ENCODE measurements at regions not wholly inside any gene's neighbourhood (a gene's known extent, or its start where the extent isn't known, plus 50 kb on each side); places are given as distances from the start of the nearest gene placed in this dataset.

DNA sequence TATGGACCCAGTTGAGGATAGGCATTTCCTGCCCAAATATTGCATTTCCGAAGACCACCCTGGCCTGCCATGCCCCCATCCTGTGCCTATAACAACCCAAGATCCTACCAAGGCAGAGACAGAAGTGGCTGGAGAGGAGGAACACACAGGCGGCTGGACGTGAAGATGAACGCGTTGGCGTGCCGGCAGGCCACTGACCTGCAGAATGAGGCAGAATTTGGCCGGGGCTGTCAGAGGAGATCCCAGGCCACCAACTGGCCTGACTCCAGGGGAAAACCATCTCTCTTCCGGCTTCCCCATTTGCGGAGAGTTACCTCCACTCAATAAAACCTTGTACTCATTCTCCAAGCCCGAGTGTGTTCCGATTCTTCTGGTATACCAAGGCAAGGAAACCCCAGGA, 1507.5 kb downstream of the EFNA5 start:
- DNase-seq = no peak

- no peak for DNase-seq
Observed at GRCh38 chr5:106159616-106160015, 1511.1 kb downstream of the EFNA5 start.

DNA sequence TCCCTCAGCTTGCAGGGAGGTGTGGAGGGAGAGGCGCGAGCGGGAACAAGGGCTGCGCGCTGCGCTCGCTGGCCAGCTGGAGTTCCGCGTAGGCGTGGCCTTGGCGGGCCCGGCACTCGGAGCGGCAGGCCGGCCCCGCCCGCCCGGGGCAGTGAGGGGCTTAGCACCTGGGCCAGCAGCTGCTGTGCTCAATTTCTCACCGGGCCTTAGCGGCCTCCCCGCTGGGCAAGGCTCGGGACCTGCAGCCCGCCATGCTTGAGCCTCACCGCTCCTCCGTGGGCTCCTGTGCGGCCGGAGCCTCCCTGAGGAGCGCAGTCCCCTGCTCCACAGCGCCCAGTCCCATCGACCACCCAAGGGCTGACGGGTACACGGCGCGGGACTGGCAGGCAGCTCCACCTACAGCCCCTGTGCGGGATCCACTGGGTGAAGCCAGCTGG, 1516.4 kb downstream of the EFNA5 start:
- no peak for DNase-seq

DNA sequence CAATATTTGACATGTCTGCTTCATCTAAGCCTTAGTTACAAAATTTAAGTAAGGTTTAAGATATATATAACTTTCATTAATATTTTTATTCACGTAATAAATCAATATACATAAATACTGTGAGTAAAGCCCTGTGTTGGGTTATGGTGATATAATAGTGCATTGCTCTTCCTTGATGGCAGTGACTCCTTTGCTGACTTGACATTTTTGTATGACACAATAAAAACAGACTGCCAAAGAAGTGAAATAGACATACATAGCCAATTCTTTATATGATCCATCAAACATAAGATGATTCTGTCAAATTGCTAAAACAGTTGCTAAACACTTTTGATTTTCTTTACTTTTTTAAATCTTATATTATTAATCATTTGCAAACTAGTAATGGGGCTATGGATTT, 1518.2 kb downstream of the EFNA5 start:
- DNase-seq = no peak

GRCh38 chr5:106142116-106142515, 1528.6 kb downstream of the EFNA5 start:
- no peak for DNase-seq

DNA sequence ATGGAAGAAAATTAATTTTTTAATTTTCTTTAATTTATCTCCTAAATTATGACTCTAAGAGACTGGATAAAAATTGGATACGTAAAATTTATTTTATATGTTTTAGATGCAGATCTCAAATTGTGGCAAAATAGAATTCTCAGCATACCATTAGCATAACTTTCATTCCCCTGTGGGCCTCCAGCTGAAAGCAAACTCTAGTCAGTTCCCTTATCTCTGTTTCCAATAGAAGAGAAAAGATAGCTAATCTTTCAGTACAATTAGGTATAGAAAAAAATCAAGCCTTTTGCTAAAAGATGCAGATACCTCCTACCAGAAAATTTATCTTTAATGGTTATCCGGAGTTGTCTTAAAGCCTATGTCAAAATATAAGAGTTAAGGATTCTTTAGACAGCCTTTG, 1530.6 kb downstream of the EFNA5 start:
- DNase-seq = no peak

DNA sequence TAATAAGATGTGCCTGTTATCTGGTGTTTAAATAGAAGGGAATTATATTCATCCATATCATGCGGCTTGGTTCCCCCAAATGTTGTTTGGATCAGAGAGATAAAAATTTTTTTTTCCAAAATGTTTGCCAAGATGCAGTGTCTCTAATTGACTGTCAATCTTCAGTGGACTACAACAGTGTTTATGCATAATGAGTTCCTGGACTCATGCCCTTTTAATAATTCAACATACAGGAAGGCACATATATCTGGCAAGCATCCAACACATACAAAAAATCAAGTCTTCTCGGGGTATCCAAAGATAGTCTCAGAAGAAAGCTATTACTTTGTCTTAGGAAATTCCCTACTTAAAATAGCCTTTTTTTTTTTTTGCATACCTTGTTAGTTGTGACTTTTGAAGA, 1534.7 kb downstream of the EFNA5 start:
- DNase-seq = no peak

DNA sequence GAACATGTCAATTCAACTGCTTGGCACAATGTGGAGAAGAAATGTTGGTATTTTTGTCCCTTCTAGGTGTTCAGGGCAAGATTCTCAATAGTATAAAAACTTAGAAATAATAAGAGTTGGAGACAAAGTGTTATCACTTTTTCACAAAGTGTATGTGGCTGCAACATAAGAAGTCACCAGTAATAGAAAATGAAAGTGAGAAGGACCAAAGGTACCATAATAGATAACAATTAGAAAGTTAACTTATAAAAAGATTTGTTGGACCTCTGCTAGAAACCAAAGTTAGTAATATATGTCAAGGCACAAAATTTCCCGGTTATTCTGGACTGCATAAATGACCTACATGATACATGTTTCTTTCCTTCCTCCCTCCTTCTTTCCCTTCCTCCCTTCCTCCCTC, 1535.3 kb downstream of the EFNA5 start:
- no peak for DNase-seq

DNA sequence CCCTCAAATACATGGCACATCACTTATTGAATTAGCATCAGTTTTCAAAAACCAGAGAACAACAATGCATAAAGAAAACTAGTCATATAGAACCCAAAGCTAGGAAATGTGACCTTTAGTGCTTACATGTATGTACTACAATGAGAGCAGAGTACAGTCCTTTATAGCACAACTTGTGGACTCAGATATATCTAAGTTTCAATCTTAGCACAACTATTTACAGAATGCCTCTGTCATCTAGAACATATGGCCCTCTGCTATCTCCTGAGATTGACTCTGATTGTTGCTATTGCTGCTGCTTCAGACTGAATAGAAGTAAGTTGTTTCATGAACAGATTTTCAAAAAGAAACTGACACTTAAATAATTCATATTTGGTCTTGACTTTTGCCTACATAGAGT, 1536.2 kb downstream of the EFNA5 start:
- DNase-seq = no peak

- DNase-seq = no peak
Observed at GRCh38 chr5:106127985-106128384, 1542.8 kb downstream of the EFNA5 start.

DNA sequence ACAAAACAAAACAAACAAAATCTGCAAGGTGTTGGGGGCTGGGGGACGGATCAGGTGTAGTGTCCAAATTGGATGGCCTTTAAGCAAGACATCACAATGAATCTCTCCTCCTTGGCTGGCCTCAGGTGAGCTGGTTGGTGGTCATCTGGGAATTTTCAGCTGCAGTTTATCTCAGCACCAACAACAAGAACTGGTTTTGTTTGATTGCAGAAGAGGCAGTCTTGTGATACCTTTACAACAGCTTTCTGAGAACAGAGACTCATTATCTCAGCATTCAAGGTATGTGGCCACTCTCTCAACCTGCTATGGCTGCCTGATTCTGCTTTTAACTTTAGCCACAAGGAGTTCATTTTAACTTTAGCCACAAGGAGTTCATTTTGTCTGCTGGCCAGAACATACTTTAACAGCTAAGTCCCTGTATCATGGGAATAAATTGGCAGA, 1543.4 kb downstream of the EFNA5 start:
- no peak for DNase-seq

DNA sequence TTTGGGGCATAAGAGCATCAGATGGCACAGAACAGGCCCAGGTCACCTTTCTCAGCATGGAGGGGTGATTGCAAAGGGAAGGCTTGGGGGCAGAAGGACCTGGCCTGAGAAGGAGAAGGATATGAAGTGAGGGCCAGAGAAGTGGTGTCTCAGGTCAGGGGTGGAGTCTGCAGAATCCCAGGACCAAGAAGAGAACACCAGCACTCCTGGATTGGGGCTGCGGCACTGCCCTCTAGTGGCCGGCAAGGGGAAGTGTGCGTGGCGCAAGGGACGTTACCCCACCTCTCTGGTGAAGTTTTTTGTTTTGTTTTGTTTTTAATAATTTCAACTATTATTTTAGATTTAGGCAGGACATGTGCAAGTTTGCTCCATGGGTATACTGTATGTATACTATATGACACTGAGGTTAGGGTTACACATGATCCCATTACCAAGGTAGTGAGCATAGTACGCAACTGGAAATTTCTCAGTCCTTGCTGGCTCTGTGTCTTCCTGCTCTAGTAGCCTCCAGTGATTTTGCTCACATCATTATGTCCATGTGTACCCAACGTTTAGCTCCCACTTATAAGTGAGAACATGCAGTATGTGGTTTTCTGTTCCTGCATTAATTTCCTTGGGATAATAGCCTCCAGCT, 1548.6 kb downstream of the EFNA5 start:
- peak; percentile 61 for DNase-seq

GRCh38 chr5:106116682-106117081, 1554.1 kb downstream of the EFNA5 start:
- DNase-seq = no peak

GRCh38 chr5:106113922-106114321, 1556.8 kb downstream of the EFNA5 start:
- no peak for DNase-seq

DNA sequence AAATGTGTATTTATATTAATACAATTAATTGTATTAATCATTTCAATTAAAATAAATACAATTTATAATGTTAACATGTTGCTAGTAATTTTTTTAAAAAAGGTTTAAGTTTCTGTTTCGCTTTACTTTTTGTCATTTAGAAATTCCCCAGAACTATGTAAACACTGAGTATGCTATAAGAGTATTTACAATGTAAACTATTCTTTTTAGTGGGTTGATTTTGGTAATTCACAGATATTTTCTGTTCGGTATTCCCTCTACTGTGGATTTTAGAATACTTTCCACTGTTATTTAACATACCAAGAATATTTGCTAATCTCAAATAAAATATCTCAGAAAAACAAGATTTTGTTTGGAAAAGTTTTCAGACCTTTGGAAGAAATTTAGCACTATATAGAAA, 1564.4 kb downstream of the EFNA5 start:
- DNase-seq = no peak

GRCh38 chr5:106097340-106097739, 1573.4 kb downstream of the EFNA5 start:
- no peak for DNase-seq

DNA sequence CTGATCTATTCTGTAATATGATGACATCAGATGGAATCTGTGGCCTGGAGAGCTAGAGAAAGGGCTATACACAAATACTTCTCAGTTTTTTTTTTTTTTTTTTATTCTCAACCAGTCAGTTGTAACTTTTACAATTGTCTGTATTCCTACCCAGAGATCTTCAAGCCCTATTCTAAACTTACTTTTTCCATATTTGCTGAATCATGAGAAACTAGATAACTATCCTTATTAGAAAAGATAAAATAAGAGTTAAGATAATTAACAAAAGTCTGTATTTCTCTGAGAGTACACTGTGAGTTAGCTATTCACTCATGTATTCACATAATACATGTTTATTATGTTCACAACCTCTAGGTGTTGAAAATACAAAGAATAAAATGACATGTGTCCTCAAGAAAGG, 1575.9 kb downstream of the EFNA5 start:
- no peak for DNase-seq

DNA sequence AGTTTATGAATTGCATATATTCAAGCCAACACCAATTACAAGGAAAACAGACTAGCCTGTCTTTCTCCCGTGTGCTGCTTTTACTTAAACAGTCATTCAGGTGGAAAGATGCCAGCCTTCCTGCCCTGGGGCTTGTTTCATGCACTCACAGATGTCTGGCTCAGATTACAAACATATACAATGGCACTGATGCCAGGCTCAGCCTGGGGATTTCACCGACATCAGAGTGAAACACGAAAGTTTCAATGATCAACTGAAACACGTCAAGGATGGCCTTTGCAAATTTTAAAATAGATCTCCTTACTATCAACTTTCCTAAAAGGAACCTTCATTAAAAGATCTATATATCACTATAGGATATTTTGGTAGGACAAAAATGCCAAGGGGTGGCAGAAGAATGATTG, 1576.5 kb downstream of the EFNA5 start:
- DNase-seq = no peak

DNA sequence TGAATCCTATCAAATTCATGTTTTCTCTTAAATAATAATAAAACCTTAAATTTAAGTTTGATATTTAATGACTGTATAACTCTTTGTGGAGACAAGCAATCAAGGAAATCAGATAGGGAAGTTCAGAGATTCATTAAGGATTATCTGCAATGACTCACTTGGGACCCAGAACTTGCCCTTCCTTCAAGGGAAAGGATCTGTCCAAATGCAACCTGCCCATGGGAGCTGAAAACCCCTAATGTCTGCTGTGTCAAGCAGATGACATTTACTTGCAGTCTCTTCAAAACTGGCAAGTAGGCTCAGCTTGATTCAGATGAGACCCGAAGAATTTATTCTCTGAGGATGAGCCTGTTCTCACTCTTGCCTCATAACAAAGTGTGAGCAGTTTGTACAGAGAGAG, 1577.6 kb downstream of the EFNA5 start:
- DNase-seq = no peak

- no peak for DNase-seq
Observed at GRCh38 chr5:106092455-106092854, 1578.3 kb downstream of the EFNA5 start.

DNA sequence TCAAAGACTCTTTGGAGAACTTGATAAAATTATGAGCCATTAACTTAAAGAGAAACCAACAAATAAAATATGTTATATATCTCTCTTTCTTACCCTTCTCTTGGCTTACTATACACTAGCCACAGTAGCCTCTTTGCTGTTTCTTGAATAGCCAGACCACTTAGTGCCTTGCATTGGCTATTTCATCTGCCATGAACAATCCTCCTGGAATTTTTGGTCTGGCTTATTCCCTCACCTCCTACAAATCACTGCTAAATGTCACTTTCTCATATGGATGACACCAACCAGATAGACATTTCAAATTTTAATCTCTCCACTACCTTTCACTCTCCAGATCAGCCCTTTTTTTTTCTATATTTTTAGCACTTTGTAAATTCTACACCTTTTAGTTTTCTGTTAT, 1581.7 kb downstream of the EFNA5 start:
- no peak for DNase-seq

DNA sequence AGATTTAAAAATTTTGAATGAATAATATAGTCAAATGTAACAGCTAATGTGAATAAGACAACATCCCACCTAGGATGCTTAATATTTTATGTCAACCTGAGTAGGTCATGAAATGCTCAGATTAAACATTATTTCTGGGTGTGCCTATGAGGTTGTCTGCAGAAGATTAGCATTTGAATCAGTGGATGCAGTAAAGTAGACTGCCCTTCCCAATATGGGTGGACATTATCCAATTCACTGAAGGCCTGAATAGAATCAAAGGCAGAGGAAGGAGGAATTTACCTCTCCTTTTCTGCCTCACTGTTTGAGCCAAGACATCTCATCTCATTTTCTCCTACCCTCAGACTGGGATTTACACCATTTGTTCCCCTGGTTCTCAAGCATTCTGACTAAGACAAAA, 1582.3 kb downstream of the EFNA5 start:
- no peak for DNase-seq

DNA sequence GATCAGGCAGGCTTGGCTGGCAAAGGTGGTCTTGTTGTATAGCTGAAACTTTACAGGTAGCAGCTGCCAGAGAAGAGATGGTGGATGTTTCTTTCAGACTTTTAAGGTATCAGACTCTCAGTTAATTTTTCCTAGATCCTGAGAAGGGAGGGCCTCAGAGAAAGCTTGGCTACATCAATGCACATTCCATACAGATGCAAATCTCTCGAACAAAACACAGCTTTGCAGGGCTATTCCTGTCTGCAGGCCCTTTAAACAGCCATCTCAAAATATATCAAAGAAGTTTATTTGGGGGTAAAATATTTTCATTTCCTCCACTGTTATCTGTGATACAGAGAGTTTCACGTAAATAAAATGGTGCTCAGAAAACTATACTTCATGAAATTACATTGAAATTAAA, 1584.4 kb downstream of the EFNA5 start:
- no peak for DNase-seq

DNA sequence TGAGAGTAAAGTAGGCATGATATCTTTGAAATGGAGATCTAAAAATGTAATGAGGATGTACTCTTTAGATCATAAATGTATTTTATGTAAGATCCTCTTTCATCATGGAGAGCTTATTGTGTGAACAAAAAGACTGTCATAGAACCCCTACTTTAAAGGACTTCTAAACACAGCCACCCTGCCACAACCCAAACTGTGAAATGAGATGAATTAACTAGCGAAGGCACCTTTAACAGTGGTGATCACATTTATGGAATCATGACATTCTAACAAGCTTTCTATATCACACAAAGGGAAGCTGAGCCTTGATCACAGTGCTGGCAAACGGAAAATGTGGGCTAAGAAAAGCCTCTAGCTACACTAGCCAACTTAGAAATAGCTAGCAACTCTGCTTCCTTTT, 1585.2 kb downstream of the EFNA5 start:
- DNase-seq = no peak

DNA sequence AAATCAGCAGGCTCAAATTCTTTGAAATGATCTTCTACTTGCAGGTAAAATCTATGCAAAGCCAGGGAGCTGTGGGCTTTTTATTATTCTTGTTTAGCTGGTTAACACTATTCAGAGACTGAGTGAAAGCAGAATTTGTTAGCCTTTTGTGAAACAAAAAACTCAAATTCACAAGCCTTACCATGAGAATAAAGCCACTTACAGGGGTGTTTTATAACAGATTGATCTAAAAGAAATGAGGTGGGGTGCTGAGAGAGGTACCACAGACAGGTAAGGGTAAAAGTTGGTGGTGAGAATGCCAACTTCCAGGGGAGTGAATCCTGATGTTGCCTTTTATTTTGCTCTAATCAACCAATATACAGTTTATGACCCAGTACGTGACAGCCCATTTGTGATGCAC, 1585.6 kb downstream of the EFNA5 start:
- no peak for DNase-seq

GRCh38 chr5:106080535-106080934, 1590.2 kb downstream of the EFNA5 start:
- DNase-seq = no peak

All from activated CD8-positive, alpha-beta memory T cell treated with anti-CD3 and anti-CD28 coated beads, Interleukin-2, amount 50 U/mL, for 48 hours (primary cell).